LoVo (cell line): ENCODE measurements at regions not wholly inside any gene's neighbourhood (a gene's known extent, or its start where the extent isn't known, plus 50 kb on each side); places are given as distances from the start of the nearest gene placed in this dataset.
"Not testable (repeated sequence)": the region's sequence is repeated elsewhere in the genome, so short reads cannot be mapped to it uniquely, and the experiment has no call there.

Experiments
- DNase-seq: peaks from one replicate; pipeline ENCODE4 v3.0.0-alpha.2; 2016; ENCODE audit warnings: low spot score

DNA sequence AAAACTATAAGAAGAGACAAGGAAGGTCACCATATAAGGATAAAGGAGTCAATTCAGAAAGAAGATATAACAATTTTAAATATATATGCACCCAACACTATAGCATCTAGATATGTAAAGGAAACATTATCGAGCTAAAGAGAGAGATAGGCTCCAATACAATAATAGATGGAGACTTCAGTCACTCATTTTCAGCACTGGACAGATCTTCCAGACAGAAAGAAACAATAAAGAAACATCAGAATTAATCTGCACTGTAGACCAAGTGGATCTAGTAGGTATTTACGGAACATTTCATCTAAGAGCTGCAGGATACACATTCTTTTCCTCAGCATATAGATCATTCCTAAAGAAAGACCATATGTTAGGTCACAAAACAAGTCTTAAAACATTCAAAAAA lies 463.5 kb downstream of the KCTD16 start:
- DNase-seq = no peak

GRCh38 chr5:144598451-144599068 lies 427.9 kb downstream of the KCTD16 start:
- DNase-seq = no peak

DNA sequence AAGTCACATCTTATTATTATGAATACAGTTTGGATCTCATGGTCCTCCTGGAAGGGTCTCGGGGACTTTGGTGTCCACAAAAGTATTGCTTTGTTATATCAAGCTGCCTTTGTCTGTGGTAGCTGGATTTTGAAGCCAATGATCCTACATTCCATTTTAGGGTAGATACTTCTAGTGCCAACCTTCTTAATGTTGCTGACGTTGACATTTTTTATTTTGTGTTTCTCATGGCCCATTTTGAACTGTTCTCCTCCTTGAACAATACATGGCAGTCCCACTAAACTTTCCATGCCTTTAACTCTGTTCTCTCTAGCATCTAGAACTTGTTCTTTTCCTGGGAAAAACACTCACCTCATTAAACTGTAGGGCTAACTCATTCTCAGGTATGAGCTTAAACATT lies 425.8 kb downstream of the KCTD16 start:
- DNase-seq = no peak

- no peak for DNase-seq
Observed at GRCh38 chr5:144594919-144595318, 424.2 kb downstream of the KCTD16 start.

GRCh38 chr5:144594234-144594633 lies 423.6 kb downstream of the KCTD16 start:
- not testable (repeated sequence) for DNase-seq

DNA sequence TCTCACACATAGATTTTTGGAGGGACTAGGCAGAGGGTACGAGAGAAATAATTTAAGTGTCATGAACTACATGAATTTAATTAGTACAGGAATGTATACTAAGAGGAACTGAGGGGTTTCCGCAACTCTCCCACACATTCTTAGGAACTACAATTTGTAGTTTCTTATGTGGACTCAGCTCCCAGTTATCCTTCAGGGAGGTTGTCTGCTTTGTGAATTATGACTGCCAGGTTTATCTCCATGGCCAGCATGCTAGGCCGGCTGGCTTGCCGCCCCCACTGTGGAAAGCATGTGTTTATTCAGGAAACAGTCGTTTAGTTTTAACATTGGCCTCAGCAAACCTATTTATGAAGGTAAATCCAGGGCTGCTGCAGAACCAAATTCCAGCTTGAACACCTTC lies 415.0 kb downstream of the KCTD16 start:
- no peak for DNase-seq

GRCh38 chr5:144583541-144584449 lies 413.1 kb downstream of the KCTD16 start:
- no peak for DNase-seq

DNA sequence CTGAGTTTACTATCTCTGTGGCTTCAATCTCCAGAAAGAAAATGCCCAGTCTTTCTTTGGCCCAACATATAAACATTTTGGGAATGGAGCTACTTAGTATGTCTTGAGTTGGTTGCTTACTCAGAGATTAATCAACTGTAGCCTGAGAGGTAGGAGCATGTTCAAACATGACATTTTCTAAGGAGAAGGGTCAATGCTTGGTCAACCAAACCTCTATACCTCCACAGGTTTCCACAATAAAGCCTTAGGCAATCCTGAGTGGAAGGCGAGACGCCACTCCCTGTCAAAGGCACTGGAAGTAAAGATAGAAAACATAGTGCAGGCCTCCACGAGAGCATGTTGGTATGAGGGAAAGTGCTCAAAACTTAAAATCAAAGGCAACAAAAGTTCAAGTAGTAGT lies 411.4 kb downstream of the KCTD16 start:
- no peak for DNase-seq

DNA sequence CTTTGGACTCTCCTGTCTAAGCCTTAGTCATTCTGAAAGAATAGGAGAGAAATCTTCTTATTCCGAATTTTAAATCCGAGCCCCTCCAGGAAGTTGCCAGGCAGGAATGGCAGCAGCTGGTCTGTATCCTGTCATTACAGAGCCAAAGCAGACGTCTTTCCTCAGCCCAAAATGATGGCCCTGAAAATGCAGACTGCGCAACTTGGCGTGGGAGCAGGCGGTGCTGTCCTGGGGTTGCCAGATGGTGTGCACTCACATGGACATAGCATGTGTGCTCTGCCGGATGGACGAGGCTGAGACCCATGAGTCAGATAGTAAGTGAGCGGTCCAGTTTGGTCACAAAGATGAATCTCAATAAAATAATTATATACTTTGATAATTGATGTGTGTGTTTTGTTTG lies 410.4 kb downstream of the KCTD16 start:
- no peak for DNase-seq

GRCh38 chr5:144577676-144578075 lies 407.0 kb downstream of the KCTD16 start:
- DNase-seq = no peak

DNA sequence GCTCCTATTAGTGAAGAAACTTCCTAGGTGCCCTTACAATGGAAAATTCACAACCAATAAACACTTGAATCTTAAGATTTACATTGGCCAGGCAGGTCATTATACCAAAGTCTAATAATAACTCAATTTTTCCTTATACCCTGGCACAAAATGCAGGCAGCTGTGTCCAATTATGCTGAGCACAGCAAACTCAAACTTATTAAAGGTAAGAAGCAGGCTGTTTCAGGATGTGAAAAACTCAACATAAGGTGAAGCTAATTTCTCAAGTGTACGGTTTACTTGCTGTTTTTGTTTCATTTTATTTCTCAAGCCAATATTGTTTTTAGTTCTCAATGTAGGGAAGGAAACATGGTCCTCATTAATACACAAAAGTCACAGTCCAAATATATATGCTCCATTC lies 405.1 kb downstream of the KCTD16 start:
- no peak for DNase-seq

DNA sequence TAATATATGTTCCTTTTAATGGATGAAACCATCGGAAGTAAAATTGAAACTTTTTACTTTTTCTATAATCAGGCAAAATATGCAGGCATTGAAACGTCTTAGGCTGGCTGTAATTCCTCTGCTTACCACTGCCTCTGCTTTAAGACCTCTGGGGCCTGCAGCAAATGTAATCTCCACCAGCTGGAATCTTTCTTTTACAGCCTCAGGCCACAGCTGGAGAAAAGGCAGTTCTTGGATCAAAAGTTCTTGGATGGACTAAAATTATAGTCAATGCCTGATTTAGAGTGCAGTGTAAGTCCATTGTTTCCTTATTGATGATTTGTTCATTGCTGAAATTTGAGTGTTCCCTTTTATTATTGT lies 396.7 kb downstream of the KCTD16 start:
- no peak for DNase-seq

- no peak for DNase-seq
Observed at GRCh38 chr5:144566747-144567420, 396.2 kb downstream of the KCTD16 start.

- DNase-seq = no peak
Observed at GRCh38 chr5:144549580-144549979, 378.9 kb downstream of the KCTD16 start.

GRCh38 chr5:144548936-144549335 lies 378.3 kb downstream of the KCTD16 start:
- no peak for DNase-seq

DNA sequence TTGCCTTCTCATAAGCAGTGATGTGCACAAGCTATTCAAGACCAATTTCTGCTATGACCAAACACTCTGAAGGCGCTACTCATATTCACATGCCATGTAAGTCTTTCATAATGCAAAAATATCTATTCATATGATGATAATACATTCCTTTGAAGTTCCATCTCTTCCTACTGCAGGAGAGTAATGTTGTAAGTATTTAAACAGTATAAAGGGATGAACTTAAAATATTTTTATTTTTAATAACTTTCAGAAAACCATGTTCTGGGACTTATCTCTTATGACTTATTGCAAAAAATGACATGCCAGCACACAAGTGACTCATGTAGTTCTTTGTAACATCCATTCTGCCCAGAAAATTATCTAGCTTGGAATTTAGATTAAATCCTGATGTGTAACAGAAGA lies 376.4 kb downstream of the KCTD16 start:
- DNase-seq = no peak

DNA sequence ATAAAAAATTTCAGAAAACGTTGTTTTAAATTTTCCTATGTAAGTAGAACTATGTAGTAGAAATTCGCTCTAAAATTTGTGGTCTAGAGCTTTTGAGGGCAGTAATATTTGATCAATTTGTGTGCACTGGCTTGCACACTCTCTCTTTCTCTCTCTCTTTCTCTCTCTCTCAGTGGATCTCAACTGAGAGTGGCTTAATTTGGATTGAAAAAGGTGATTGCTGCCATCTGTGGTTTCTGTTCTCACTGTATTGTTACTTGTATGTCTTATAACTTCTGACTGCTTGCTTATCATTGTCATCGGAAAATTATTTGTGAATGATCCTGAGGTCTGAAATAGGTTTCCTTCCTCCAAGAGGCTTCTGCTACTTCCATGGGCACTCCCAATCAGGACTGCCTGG lies 368.2 kb downstream of the KCTD16 start:
- DNase-seq = no peak
